Psoas muscle (tissue), 7 donors: ENCODE measurements at regions not wholly inside any gene's neighbourhood (a gene's known extent, or its start where the extent isn't known, plus 50 kb on each side); places are given as distances from the start of the nearest gene placed in this dataset.

Experiments
- ATAC-seq, 4 donors: fragments of 200-7000 bp; cut with Tn5 transposase; one replicate each; pipeline ENCODE4 v1.9.1; 2020; ENCODE audit warnings: moderate library complexity in 3 of 4, mild to moderate bottlenecking in 2 of 4
- DNase-seq, 2 donors: peaks; one replicate each; pipeline ENCODE4 v3.0.0-alpha.2; 2020
- H3K27ac ChIP-seq: fragments of 200-600 bp; one replicate; pipeline ENCODE4 v1.8.0; 2022
- H3K27me3 ChIP-seq, 3 donors: fragments of 200-600 bp in 1 of 3; one replicate each; pipeline versions ENCODE4 v1.6.1 to v1.8.0; 2013 to 2022; ENCODE audit warnings: low read length in 2 of 3, mild to moderate bottlenecking in 2 of 3, moderate library complexity in 1 of 3; ENCODE audit not compliant: insufficient read depth in 3 of 3
- H3K36me3 ChIP-seq, 2 donors: fragments of 200-600 bp in 1 of 2; one replicate each; pipeline versions ENCODE4 v1.6.1 to v1.8.0; 2013 to 2022; ENCODE audit warnings: low read depth in 1 of 2, mild to moderate bottlenecking in 1 of 2, moderate library complexity in 1 of 2; ENCODE audit not compliant: insufficient read depth in 1 of 2
- H3K4me1 ChIP-seq: fragments of 200-600 bp; one replicate; pipeline ENCODE4 v1.8.0; 2022
- H3K4me3 ChIP-seq: fragments of 200-600 bp; one replicate; pipeline ENCODE4 v1.8.0; 2022; ENCODE audit warnings: mild to moderate bottlenecking
- H3K9me3 ChIP-seq: fragments of 200-600 bp; one replicate; pipeline ENCODE4 v1.8.0; 2022
- CTCF ChIP-seq: fragments of 200-600 bp; IDR thresholded peaks from one replicate; pipeline ENCODE4 v1.8.0; 2022; ENCODE audit warnings: antibody characterized with exemption
- WGBS, 3 donors: extraction: QIAGEN DNeasy Blood & Tissue Kit; methylation state at CpG; one replicate each; pipeline versions ENCODE4 v1.1.6 to v1.1.7; 2013; 5-methylcytosine and 5-hydroxymethylcytosine counted together
- intact Hi-C, 2 donors: fragments of 100-400 bp; cut with DNase I; formaldehyde crosslinking; loops; one replicate each; pipeline versions ENCODE4 v1.11.0 to v1.14.2; 2022
- donor health status: healthy with polysubstance abuse.
- donor health status: DM: no; HTN: no; CAD: no; lungs with moderate emphysema.
- donor health status: Bipolar disorder and iron deficiency.
- donor health status: healthy.
- donor health status: DM: yes; HTN: yes; CAD: no.
- donor health status: DM: no; HTN: no; CAD: no.
- donor health status: DM: yes; HTN: yes; CAD: no.

GRCh38 chr4:3713346-3713745, 52.8 kb upstream of the ADRA2C start:
- H3K36me3 ChIP-seq = no peaks in the 10 kb centered on the region
- no peak for TF ChIP-seq CTCF
- H3K27me3 ChIP-seq = peaks cover 0 to 45% (median 4%) of the 10 kb centered on the region in 3 donors
- ATAC-seq (no peak), DNase-seq (no peak)
- no peaks in the 10 kb centered on the region for H3K9me3 ChIP-seq
- H3K27ac ChIP-seq = no peak overlapping the region
- no peak overlapping the region for H3K4me3 ChIP-seq
- no peaks in the 10 kb centered on the region for H3K4me1 ChIP-seq
- intact Hi-C loops = no loop called here
- WGBS, 3 donors = 85 to 91% (median 87%) methylated on average over 7 of the region's 7 CpGs

GRCh38 chr4:3712936-3713335, 53.2 kb upstream of the ADRA2C start:
- Histone ChIP-seq H3K4me3 (no peak overlapping the region), H3K36me3 (no peaks in the 10 kb centered on the region), H3K27ac (no peak overlapping the region), H3K9me3 (no peaks in the 10 kb centered on the region), H3K27me3 (peaks cover 0 to 49% (median 3%) of the 10 kb centered on the region in 3 donors), H3K4me1 (no peaks in the 10 kb centered on the region)
- DNase-seq (peak in 1 of 2 donors; percentile 45), ATAC-seq (no peak)
- TF ChIP-seq CTCF = no peak
- 88 to 90% (median 90%) methylated on average over 20 of the region's 20 CpGs for WGBS, 3 donors
- intact Hi-C loops = no loop called here

- DNase-seq = peak in 1 of 2 donors; percentile 33
- ATAC-seq = no peak
- Histone ChIP-seq H3K4me3 (no peak overlapping the region), H3K27me3 (peaks cover 0 to 52% (median 3%) of the 10 kb centered on the region in 3 donors), H3K36me3 (no peaks in the 10 kb centered on the region), H3K27ac (no peak overlapping the region), H3K4me1 (no peaks in the 10 kb centered on the region), H3K9me3 (no peaks in the 10 kb centered on the region)
- intact Hi-C loops = no loop called here
- 67 to 72% (median 71%) methylated on average over 12 of the region's 12 CpGs for WGBS, 3 donors
- no peak for TF ChIP-seq CTCF
Observed at GRCh38 chr4:3712112-3712805, 53.9 kb upstream of the ADRA2C start.

- ATAC-seq (no peak), DNase-seq (peak in 1 of 2 donors; percentile 19)
- no peak overlapping the region for H3K4me3 ChIP-seq
- intact Hi-C loops = no loop called here
- 72 to 78% (median 75%) methylated on average over 35 of the region's 35 CpGs for WGBS, 3 donors
- no peaks in the 10 kb centered on the region for H3K9me3 ChIP-seq
- H3K4me1 ChIP-seq = no peaks in the 10 kb centered on the region
- H3K27ac ChIP-seq = no peak overlapping the region
- H3K27me3 ChIP-seq = peaks cover 0 to 52% (median 3%) of the 10 kb centered on the region in 3 donors
- no peak for TF ChIP-seq CTCF
- H3K36me3 ChIP-seq = no peaks in the 10 kb centered on the region
Observed at GRCh38 chr4:3711183-3712111, 54.7 kb upstream of the ADRA2C start.
